GM04504 (cell line): ENCODE measurements at regions not wholly inside any gene's neighbourhood (a gene's known extent, or its start where the extent isn't known, plus 50 kb on each side); places are given as distances from the start of the nearest gene placed in this dataset.

Experiments used
- DNase-seq: peaks from one replicate; pipeline ENCODE4 v3.0.0-alpha.2; 2012; ENCODE audit warnings: low read depth

GRCh38 chr18:51400721-51401120 lies 203.2 kb upstream of the MEX3C start:
- no peak for DNase-seq

DNA sequence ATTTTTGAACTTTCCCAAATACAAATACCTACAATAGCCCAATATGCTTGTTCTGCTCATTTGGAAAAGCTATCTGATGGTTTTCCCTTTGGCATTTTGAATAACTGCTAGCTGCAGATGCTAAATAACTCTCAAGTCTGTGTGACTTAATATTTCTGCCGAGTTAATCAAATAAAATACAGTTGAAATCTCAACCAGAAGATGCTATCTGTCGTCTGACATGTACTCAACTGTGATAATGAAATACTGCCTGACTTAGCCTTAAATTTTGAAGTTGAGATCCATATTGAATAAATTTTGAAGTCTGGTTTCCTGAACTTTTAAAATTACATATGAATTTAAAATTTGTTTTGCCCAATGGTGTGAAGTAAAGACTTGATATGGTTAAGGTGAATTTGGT lies 204.4 kb upstream of the MEX3C start:
- DNase-seq: no peak

GRCh38 chr18:51404620-51405019 lies 207.1 kb upstream of the MEX3C start:
- no peak for DNase-seq

- no peak for DNase-seq
These were observed 208.4 kb upstream of the MEX3C start for GRCh38 chr18:51405683-51406477.

DNA sequence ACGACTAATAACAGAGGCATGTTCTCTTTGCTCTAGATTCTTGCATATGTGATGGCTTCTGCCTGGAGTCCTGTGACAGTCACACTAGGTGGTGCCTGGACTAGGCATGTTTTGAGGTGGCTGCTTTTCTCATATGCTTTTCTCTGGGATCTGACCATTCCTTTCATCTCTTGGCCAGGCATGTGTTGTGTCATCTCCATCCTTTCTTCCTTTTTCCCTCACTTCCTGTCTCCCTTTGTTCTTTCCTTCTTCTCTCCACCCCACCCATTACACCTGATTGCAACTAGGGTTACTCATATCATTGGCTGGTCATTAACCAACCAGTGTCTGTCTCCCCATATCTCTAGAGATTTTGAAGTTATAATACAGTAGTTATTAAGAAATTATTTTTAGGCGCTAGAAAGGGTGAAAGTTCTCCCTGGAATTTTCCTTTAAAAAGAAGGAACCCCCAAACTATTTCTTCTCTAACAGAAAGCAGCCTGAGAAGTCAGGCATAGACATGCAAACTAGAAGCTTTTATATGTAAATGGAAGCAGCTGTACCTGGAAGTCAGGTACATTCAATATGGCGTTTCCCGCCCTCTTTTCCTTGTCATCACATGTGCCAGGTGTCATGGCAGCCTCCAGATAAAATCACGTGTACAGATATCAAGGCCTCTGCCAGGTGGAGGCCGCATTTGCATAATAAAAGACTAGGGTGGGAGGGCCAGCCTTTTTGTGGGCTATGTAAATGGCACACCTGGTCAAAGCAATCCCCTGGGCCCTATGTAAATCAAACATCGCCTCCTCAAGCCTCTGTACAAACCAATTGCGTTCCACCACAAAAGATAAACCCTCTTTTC lies 220.4 kb upstream of the MEX3C start:
- DNase-seq: no peak

GRCh38 chr18:51425475-51425874 lies 228.0 kb upstream of the MEX3C start:
- no peak for DNase-seq

- no peak for DNase-seq
These were observed 228.4 kb upstream of the MEX3C start for GRCh38 chr18:51425889-51426288.

GRCh38 chr18:51426996-51427395 lies 229.5 kb upstream of the MEX3C start:
- no peak for DNase-seq

DNA sequence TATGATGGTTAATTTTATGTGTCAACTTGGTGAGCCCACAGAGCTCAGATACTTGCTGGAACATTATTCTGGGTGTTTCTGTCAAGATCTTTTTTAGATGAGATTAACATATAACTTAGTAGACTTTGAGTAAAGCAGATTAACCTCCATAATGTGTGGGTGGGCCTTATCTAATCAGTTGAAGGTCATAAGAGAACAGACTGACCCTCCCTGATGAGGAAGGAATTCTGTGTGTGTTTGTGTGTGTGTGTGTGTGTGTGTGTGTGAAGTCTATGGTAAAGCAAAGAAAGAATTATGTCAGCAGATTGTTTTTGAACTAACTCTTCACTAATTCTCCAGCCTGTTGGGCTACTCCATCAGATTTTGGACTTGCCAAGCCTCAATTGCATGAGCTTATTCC lies 232.2 kb upstream of the MEX3C start:
- no peak for DNase-seq

GRCh38 chr18:51430538-51430937 lies 233.1 kb upstream of the MEX3C start:
- no peak for DNase-seq

DNA sequence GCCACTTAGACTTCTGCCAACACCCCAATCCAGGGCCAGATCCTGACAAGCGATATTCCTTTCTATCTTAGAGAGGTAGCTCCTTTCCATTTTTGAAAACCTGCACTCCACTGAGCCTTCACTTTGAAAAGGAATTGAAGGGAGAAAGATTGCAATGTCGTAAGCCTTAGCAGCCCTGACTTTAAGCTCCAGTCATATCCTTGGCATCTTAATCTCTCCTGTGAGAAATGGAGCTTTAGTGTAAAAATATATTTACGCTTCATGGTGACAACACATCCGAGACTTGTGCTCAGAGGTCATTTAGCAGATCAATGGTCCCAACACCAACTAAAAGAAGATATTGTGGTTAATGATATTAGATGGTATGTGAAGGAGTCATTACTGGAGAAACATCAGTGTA lies 235.8 kb upstream of the MEX3C start:
- no peak for DNase-seq

DNA sequence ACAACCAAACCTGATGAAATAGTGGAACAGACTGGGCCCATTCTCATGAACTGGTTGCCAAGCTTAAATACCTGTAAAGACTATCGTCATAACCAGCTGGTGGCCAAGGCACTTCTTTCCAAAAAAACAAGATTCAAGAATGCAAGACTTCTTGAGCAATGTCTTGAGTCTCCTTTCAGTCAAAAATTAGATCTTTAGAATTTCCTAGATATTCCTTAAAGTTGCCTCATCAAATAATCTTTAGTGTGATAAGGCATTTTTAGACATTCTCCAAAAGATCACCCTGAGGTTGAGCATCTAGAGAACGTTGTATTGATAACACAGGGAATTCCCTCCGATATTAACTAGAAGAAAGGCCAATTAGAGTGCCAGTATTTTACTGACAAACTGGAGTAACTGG lies 236.4 kb upstream of the MEX3C start:
- no peak for DNase-seq

DNA sequence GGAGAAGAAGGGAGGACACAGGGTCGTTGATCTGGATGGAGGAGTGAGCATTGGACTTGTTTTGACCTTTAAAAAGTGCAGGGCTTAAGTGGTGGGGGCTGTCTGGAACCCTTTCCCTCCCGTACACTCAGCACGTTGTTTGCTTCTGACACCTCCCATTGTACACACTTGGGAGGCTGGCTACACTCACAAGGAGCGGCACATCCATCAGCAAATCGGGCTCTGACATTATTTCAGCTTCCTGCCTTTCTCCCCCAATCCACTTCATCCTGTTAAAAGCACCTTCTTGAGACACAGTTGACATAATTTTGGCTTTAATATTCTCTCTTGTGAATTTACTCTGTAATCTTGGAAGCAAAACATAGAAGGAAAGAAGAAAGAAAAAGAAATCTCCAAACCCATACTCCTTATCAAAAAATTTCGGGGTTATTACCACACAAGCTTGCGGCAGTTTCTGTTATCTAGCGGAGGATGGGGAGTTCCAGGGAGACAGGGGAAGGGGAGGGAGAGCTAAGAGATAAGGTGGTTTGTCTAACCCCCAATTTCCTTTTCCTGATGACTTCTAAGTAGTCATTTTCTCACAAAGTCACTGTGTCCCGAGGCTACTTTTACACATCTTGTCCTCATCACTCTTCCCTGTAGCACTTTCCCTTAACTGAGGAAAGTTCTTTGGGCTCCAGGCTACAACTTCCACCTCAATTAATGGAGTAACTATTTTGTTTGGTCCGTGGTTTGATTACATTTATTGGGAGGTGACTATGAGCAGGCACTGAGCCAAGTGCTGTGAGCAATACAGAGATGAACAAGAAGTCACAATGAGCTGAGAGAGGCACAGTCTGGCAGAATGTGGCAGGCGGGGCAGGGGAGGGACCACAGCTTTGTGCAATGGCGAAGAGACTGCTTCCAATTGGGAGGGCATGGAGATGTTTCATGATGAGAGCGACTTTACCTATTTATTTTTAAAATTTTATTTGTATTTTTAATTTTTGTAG lies 240.1 kb upstream of the MEX3C start:
- DNase-seq: no peak

- DNase-seq: no peak
These were observed 241.4 kb upstream of the MEX3C start for GRCh38 chr18:51438797-51439350.

- DNase-seq: no peak
These were observed 244.5 kb upstream of the MEX3C start for GRCh38 chr18:51442012-51442411.

DNA sequence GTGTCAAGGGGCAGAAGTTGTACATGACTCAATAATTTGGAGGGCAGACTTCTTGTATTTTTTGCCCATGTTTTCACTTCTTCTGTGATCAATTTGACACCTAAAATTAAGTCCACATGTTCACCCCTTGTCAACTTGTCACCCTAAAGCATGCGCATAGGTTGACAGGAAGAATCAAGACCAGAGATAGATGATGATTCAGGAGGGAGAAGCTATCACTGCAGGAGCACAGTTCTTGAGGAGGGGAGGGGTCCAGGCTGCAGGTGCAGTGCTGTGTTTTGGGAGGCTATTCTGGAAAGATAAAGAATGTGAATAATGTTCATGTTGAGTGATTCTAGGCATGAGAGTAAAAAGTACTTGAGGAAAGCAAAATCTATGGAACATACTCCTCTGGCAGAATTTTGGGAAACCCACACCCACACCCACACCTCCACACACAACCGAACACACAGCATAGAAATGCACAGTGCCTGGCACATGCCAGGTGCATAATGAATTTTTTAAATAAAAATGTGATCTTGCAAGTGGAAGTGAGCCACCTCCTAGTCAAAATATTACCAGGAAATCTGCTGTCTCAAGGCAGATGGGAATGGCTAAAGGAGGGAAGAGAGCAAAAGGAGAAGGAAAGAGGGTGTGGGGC lies 249.2 kb upstream of the MEX3C start:
- DNase-seq: no peak

DNA sequence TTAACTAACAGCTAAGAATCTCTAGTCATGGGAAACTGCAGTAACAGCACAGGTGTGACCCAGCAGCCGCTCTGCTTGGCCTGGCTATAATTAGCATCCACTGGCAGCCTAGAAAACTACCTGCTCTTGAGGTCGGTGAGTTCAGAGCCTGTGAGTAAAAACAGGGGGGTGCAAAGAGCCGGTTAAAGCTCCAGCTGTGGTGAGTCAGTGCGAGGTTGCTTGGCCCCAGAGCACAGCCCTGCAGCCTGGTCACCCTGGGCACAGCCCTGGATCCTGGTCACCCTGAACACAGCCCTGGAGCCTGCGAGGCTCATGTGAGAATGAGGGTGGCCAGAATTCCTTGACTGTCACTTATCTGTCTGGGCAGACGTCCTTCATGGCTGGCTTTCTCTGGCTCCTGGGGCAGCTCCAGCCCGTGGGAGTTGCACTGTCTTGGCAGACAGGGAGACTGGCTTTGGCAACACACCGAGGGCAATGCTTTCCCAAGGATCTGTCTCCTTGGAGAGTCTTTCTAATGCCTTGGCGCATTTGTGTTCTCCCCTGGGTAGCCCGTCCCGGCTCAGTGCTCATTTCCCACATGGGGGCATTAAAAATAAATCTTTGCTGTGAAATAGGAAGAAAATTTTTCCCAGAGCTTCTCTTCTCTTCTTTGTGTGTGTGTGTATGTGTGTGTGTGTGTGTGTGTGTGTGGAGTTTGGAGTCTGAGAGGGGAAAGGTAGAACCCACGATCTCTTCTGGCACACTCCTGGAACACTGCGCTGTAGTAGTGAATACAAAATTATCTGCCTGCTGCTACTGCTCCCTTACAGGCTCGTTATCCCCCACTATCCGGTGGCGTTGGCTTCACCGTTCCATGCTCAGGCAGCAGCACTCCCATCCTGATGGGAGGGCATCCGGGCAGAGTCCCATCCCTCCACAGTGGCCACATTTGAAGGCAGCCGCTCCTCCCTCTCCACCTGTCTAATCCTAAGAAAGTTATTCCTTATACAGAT lies 250.2 kb upstream of the MEX3C start:
- DNase-seq: no peak

- DNase-seq: no peak
These were observed 251.5 kb upstream of the MEX3C start for GRCh38 chr18:51448949-51449348.

- no peak for DNase-seq
These were observed 256.1 kb upstream of the MEX3C start for GRCh38 chr18:51453594-51453993.

DNA sequence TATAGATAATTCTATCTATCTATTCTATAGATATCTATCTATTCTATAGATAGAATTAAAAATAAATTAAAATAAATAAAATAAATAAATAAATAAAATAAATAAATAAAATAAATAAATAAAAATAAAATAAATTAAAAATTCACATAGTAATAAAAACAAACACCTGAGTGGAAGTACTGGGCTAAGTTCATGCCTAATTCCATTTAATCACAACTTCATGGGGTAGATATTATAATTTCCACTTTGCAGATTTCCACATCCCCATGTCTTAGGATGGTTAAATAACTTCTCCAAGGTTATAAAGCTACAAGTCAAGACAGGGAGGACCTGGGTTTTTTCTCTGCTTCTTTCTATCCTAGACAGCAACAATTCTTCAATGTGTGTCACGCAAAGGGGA lies 261.4 kb upstream of the MEX3C start:
- DNase-seq: no peak
